Gastroesophageal sphincter (tissue), 4 donors: ENCODE measurements at regions not wholly inside any gene's neighbourhood (a gene's known extent, or its start where the extent isn't known, plus 50 kb on each side); places are given as distances from the start of the nearest gene placed in this dataset.
A peak's percentile ranks its signal among the peaks of the same experiment; 100 is the strongest.

Experiments used
- ATAC-seq: fragments of 150-250 bp; one replicate; pipeline ENCODE4 v1.9.1; 2016; ENCODE audit warnings: mild to moderate bottlenecking, moderate library complexity
- H3K27ac ChIP-seq, 4 donors: fragments of 200-600 bp; sonication (generic) in 3 of 4; 1 replicate in 3 of 4; 2 replicates in 1 of 4; pipeline ENCODE4 v1.5.1; 2016 to 2019
- H3K27me3 ChIP-seq: fragments of 200-600 bp; sonication (generic); one replicate; pipeline ENCODE4 v1.5.1; 2019
- H3K36me3 ChIP-seq, 2 donors: fragments of 200-600 bp; sonication (generic); one replicate each; pipeline ENCODE4 v1.5.1; 2019; ENCODE audit warnings: control low read depth in 1 of 2
- H3K4me1 ChIP-seq, 3 donors: fragments of 200-600 bp; sonication (generic); 1 replicate in 2 of 3; 2 replicates in 1 of 3; pipeline ENCODE4 v1.5.1; 2016 to 2019; ENCODE audit warnings: control low read depth in 2 of 3
- H3K4me3 ChIP-seq, 2 donors: fragments of 200-600 bp; sonication (generic); one replicate each; pipeline ENCODE4 v1.5.1; 2019; ENCODE audit warnings: mild to moderate bottlenecking in 1 of 2, moderate library complexity in 1 of 2
- H3K9me3 ChIP-seq, 3 donors: fragments of 200-600 bp; sonication (generic); one replicate each; pipeline ENCODE4 v1.5.1; 2017 to 2019; ENCODE audit warnings: control low read depth in 2 of 3
- CTCF ChIP-seq, 4 experiments: fragments of 200-600 bp in 2 of 4; fragments of 450-650 bp in 2 of 4; sonication (generic) in 1 of 4; IDR thresholded peaks; one replicate each; pipeline ENCODE4 v1.5.1; 2017 to 2019; ENCODE audit warnings: antibody characterized with exemption in 4 of 4, mild to moderate bottlenecking in 2 of 4, moderate library complexity in 2 of 4
- EP300 ChIP-seq: sonication (generic); formaldehyde crosslinking; IDR thresholded peaks from one replicate; pipeline ENCODE4 v1.6.1; 2017; ENCODE audit warnings: antibody characterized with exemption, mild to moderate bottlenecking
- POLR2A ChIP-seq, 2 donors: fragments of 450-650 bp; IDR thresholded peaks; one replicate each; pipeline ENCODE4 v1.6.1; 2017; ENCODE audit warnings: antibody characterized with exemption in 2 of 2, mild to moderate bottlenecking in 2 of 2, moderate library complexity in 1 of 2
- POLR2AphosphoS5 ChIP-seq: sonication (generic); formaldehyde crosslinking; IDR thresholded peaks from one replicate; pipeline ENCODE4 v1.6.1; 2017; ENCODE audit warnings: antibody characterized with exemption
- WGBS, 2 donors: methylation state at CpG; one replicate each; pipeline ENCODE4 v1.1.5; 2018; ENCODE audit warnings: low coverage in 1 of 2; 5-methylcytosine and 5-hydroxymethylcytosine counted together

- TF ChIP-seq EP300 (no peak), CTCF (IDR thresholded peaks at IDR 0.05) (no peak), POLR2A (IDR thresholded peaks at IDR 0.05) (no peak), POLR2AphosphoS5 (no peak)
- Histone ChIP-seq H3K4me3 (no peak overlapping the region), H3K4me1 (no peaks in the 10 kb centered on the region), H3K27me3 (no peaks in the 10 kb centered on the region), H3K9me3 (peaks cover 0 to 18% (median 0%) of the 10 kb centered on the region in 3 donors), H3K36me3 (no peaks in the 10 kb centered on the region), H3K27ac (no peak overlapping the region)
- no peak for ATAC-seq
- WGBS, 2 donors: 80% methylated on average over 3 of the region's 5 CpGs; no CpG with 5 or more reads in 1 of the 2 donors
Observed at GRCh38 chr6:12560315-12560714, 156.3 kb upstream of the PHACTR1 start.

GRCh38 chr6:12566618-12567123 is 149.9 kb upstream of the PHACTR1 start:
- no peaks in the 10 kb centered on the region for H3K27me3 ChIP-seq
- TF ChIP-seq POLR2A (IDR thresholded peaks at IDR 0.05) (no peak), POLR2AphosphoS5 (no peak), CTCF (IDR thresholded peaks at IDR 0.05) (no peak)
- no peak for ATAC-seq
- H3K36me3 ChIP-seq: no peaks in the 10 kb centered on the region
- WGBS, 2 donors: 90 to 94% methylated on average over 2 of the region's 2 CpGs
- H3K9me3 ChIP-seq: no peaks in the 10 kb centered on the region
- no peak overlapping the region for H3K27ac ChIP-seq
- H3K4me3 ChIP-seq: no peak overlapping the region
- peaks cover 0 to 11% (median 0%) of the 10 kb centered on the region in 3 donors for H3K4me1 ChIP-seq

GRCh38 chr6:12567682-12568081 is 148.9 kb upstream of the PHACTR1 start:
- H3K27me3 ChIP-seq: no peaks in the 10 kb centered on the region
- peaks cover 0 to 11% (median 0%) of the 10 kb centered on the region in 3 donors for H3K4me1 ChIP-seq
- H3K4me3 ChIP-seq: no peak overlapping the region
- WGBS, 2 donors: 64 to 94% methylated on average over 2 of the region's 3 CpGs
- no peaks in the 10 kb centered on the region for H3K9me3 ChIP-seq
- ATAC-seq: no peak
- TF ChIP-seq POLR2AphosphoS5 (no peak), POLR2A (IDR thresholded peaks at IDR 0.05) (no peak), EP300 (no peak), CTCF (IDR thresholded peaks at IDR 0.05) (no peak)
- no peaks in the 10 kb centered on the region for H3K36me3 ChIP-seq
- H3K27ac ChIP-seq: no peak overlapping the region

GRCh38 chr6:12569646-12570045 is 146.9 kb upstream of the PHACTR1 start:
- Histone ChIP-seq H3K9me3 (no peaks in the 10 kb centered on the region), H3K4me1 (peaks cover 0 to 11% (median 0%) of the 10 kb centered on the region in 3 donors), H3K27me3 (no peaks in the 10 kb centered on the region), H3K36me3 (no peaks in the 10 kb centered on the region), H3K27ac (no peak overlapping the region), H3K4me3 (no peak overlapping the region)
- 100% methylated on average over 1 of the region's 1 CpG; no CpG with 5 or more reads in 1 of the 2 donors for WGBS, 2 donors
- ATAC-seq: no peak
- TF ChIP-seq CTCF (IDR thresholded peaks at IDR 0.05) (no peak), EP300 (no peak), POLR2AphosphoS5 (no peak), POLR2A (IDR thresholded peaks at IDR 0.05) (no peak)

GRCh38 chr6:12570461-12571030 is 146.0 kb upstream of the PHACTR1 start:
- H3K27ac ChIP-seq: peak overlapping the region in 1 of 4 donors; percentile 14
- 58 to 62% methylated on average over 2 of the region's 2 CpGs for WGBS, 2 donors
- ATAC-seq: no peak

More at GRCh38 chr6:12570461-12571030, 146.0 kb upstream of the PHACTR1 start:
- Histone ChIP-seq H3K27me3 (no peaks in the 10 kb centered on the region), H3K4me3 (no peak overlapping the region), H3K4me1 (peaks cover 0 to 11% (median 0%) of the 10 kb centered on the region in 3 donors), H3K36me3 (no peaks in the 10 kb centered on the region), H3K9me3 (no peaks in the 10 kb centered on the region)
- TF ChIP-seq EP300 (no peak), POLR2A (IDR thresholded peaks at IDR 0.05) (no peak), POLR2AphosphoS5 (no peak), CTCF (IDR thresholded peaks at IDR 0.05) (no peak)
